Panc1 (cell line): ENCODE measurements at regions not wholly inside any gene's neighbourhood (a gene's known extent, or its start where the extent isn't known, plus 50 kb on each side); places are given as distances from the start of the nearest gene placed in this dataset.

ENCODE experiments used
- ATAC-seq: fragments of 200-7000 bp; cut with Tn5 transposase; 2 replicates; pipeline ENCODE4 v1.9.1; 2020; ENCODE audit warnings: mild to moderate bottlenecking, moderate library complexity
- BruUV-seq: library from RNA; stranded (reverse); fragments of 400-500 nt; replicated peaks from 2 replicates; lab custom pipeline; 2021; lab: Mats Ljungman, UMichigan
- CTCF ChIA-PET: fragments of 300-600 bp; sonication (Branson Sonifier 250); formaldehyde crosslinking; loops from one replicate; lab custom pipeline; 2022; ENCODE audit warnings: antibody characterized with exemption; lab: Charles Lee
- POLR2A ChIA-PET: fragments of 300-600 bp; sonication (Branson Sonifier 250); formaldehyde crosslinking; loops from one replicate; lab custom pipeline; 2022; ENCODE audit warnings: antibody characterized with exemption; lab: Charles Lee
- DNase-seq: peaks from one replicate; pipeline ENCODE4 v3.0.0-alpha.2; 2010; ENCODE audit warnings: low read depth, low spot score
- H3K27ac ChIP-seq: 2 replicates; pipeline ENCODE4 v1.5.1; 2011; ENCODE audit warnings: mild to moderate bottlenecking, low read length, inconsistent platforms
- H3K27me3 ChIP-seq: fragments of 200-500 bp; sonication (Bioruptor generic); 2 replicates; pipeline ENCODE4 v1.6.0; 2014; ENCODE audit warnings: low read length, inconsistent platforms; ENCODE audit not compliant: control insufficient read depth, insufficient read depth
- H3K36me3 ChIP-seq: fragments of 200-500 bp; sonication (Bioruptor generic); 2 replicates; pipeline ENCODE4 v1.5.1; 2014; ENCODE audit warnings: inconsistent platforms, mild to moderate bottlenecking, low read length, moderate library complexity; ENCODE audit not compliant: control insufficient read depth, insufficient read depth
- H3K4me1 ChIP-seq: 2 replicates; pipeline ENCODE4 v1.5.1; 2011; ENCODE audit warnings: inconsistent platforms, mild to moderate bottlenecking, low read length, moderate library complexity; ENCODE audit not compliant: control insufficient read depth, insufficient read depth
- H3K4me3 ChIP-seq, 2 experiments: 2 replicates each; pipeline ENCODE4 v1.5.1; 2011 to 2012; ENCODE audit warnings: low read depth in 2 of 2, low read length in 2 of 2, mild to moderate bottlenecking in 2 of 2, inconsistent platforms in 1 of 2, moderate library complexity in 1 of 2
- H3K9me3 ChIP-seq: fragments of 200-500 bp; sonication (Bioruptor generic); 2 replicates; pipeline ENCODE4 v1.5.1; 2014; ENCODE audit warnings: low read depth, mild to moderate bottlenecking, inconsistent platforms, low read length, moderate library complexity; ENCODE audit not compliant: control insufficient read depth, insufficient read depth
- CTCF ChIP-seq: fragments of 450-650 bp; IDR thresholded peaks from 2 replicates; pipeline ENCODE4 v1.5.1; 2017; ENCODE audit warnings: mild to moderate bottlenecking
- POLR2AphosphoS5 ChIP-seq: IDR thresholded peaks from 2 replicates; pipeline ENCODE4 v1.6.1; 2012; ENCODE audit warnings: mild to moderate bottlenecking, low read depth, low read length, moderate library complexity
- REST ChIP-seq, 2 experiments: IDR thresholded peaks; 2 replicates each; pipeline ENCODE4 v1.6.1; 2011 to 2012; ENCODE audit warnings: low read depth in 2 of 2, control low read depth in 1 of 2, low read length in 1 of 2, mild to moderate bottlenecking in 1 of 2, moderate library complexity in 1 of 2; ENCODE audit not compliant: insufficient read depth in 1 of 2
- SIN3A ChIP-seq: IDR thresholded peaks from 2 replicates; pipeline ENCODE4 v1.6.1; 2012; ENCODE audit warnings: low read depth, mild to moderate bottlenecking, low read length, moderate library complexity, borderline replicate concordance; ENCODE audit not compliant: insufficient read depth
- TCF7L2 ChIP-seq: IDR thresholded peaks from 2 replicates; pipeline ENCODE4 v1.6.1; 2011; ENCODE audit warnings: mild to moderate bottlenecking, low read depth, low read length, inconsistent platforms
- in situ Hi-C: cut with HindIII; loops from 2 replicates; pipeline ENCODE4 v1.10.0; 2016; ENCODE audit warnings: low sequenced_read_pairs, low pct_unique_long_range_greater_than_20kb
- intact Hi-C: fragments of 100-400 bp; cut with micrococcal nuclease; formaldehyde crosslinking; loops from one replicate; pipeline ENCODE4 v1.10.0; 2022; ENCODE audit not compliant: unreplicated experiment

DNA sequence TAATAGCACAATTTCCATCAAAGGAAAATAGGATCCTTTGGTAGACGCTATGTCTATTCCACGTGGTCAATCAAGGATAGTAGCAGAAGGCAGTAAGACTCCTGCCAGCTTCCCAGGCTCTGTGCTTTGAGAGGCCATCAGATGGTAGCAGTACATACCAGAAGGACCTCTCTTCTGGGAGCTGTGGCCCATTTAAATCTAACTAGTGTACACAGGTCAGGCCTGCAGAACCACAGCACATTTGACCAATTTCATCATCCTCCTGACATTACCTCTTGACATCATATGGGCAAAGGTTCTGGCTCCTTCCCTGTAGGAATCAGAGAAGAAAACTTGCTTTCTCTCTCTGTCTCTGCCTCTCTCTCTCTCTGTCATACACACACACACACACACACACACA is 229.6 kb upstream of the HTR2A start:
- no peaks in the 10 kb centered on the region for H3K36me3 ChIP-seq
- BruUV-seq: no TSS peak
- no peak overlapping the region for H3K27ac ChIP-seq
- ATAC-seq (no peak), DNase-seq (no peak)
- in situ Hi-C loops: no loop called here
- intact Hi-C loops: no loop called here
- no peak overlapping the region for H3K4me3 ChIP-seq
- H3K27me3 ChIP-seq: no peaks in the 10 kb centered on the region
- no peaks in the 10 kb centered on the region for H3K9me3 ChIP-seq
- no peaks in the 10 kb centered on the region for H3K4me1 ChIP-seq
- TF ChIP-seq CTCF: no peak
- no peak for TF ChIP-seq TCF7L2
- no peak for TF ChIP-seq REST (IDR thresholded peaks at IDR 0.05; ENCODE audit: insufficient read depth in 1 of 2, low read depth in 2 of 2, low read length in 1 of 2)
- TF ChIP-seq POLR2AphosphoS5: no peak
- no peak for TF ChIP-seq SIN3A
- CTCF ChIA-PET: no interaction called here
- POLR2A ChIA-PET: no interaction called here

DNA sequence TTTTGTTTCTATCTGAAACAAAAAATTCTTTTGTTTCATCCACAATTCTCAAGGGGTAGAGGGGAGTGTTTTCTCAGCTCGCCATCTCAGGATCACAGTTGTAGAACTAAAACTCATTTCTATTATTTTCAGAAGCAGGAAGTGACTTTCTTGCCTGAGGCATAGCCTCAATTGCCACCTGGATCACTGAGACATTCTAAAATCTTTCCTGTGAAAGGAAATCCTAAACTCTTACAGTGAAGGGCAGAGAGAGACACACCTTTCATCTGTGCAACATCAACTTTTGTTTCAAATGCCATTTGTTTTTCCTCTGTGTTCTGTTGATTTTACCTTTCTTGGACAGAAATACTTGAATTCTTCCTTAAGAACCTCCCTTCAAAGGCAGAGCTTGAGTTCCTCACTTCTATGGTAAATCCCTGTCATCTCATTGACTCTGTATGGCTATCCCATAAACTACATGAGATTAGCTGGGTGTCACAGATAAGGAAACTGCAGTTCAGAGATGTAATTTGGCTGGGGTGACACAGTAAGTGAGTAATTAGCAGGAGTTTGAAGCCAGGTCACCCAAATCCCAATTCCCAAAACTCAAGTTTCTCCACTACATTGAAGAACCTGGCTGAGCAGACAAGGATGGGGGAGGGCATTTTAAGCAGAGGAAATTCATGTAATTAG is 224.4 kb upstream of the HTR2A start:
- CTCF ChIA-PET: no interaction called here
- in situ Hi-C loops: no loop called here
- Histone ChIP-seq H3K36me3 (no peaks in the 10 kb centered on the region), H3K4me1 (no peaks in the 10 kb centered on the region), H3K4me3 (no peak overlapping the region), H3K27me3 (no peaks in the 10 kb centered on the region), H3K9me3 (no peaks in the 10 kb centered on the region), H3K27ac (no peak overlapping the region)
- BruUV-seq: no TSS peak
- POLR2A ChIA-PET: no interaction called here
- intact Hi-C loops: no loop called here
- DNase-seq (no peak), ATAC-seq (no peak)
- no peak for TF ChIP-seq TCF7L2
- no peak for TF ChIP-seq CTCF
- TF ChIP-seq SIN3A: no peak
